ENCODE measurements at regions not wholly inside any gene's neighbourhood (a gene's known extent, or its start where the extent isn't known, plus 50 kb on each side); places are given as distances from the start of the nearest gene placed in this dataset.

- no peak for TF ChIP-seq CTCF (conservative IDR thresholded peaks at IDR 0.05 in 1 of 2, IDR thresholded peaks at IDR 0.05 in 1 of 2; ENCODE audit: low read depth in 1 of 2, low read length in 2 of 2)
- TF ChIP-seq EZH2 (IDR thresholded peaks at IDR 0.05; ENCODE audit: low read length, missing control alignments): no peak
Measured at GRCh38 chr17:77320044-77320440, 179.3 kb downstream of the SEC14L1 start.
